Progenitor cell of endocrine pancreas (in vitro differentiated cells): ENCODE measurements at regions not wholly inside any gene's neighbourhood (a gene's known extent, or its start where the extent isn't known, plus 50 kb on each side); places are given as distances from the start of the nearest gene placed in this dataset.
"Not testable (repeated sequence)": the region's sequence is repeated elsewhere in the genome, so short reads cannot be mapped to it uniquely, and the experiment has no call there.

ENCODE experiments used
- DNase-seq: peaks from one replicate; pipeline ENCODE4 v3.0.0; 2021; ENCODE audit warnings: low spot score; ENCODE audit not compliant: unreplicated experiment
- H3K27ac Mint-ChIP-seq: 2 replicates; pipeline ENCODE4 v1.8.0; 2021; ENCODE audit warnings: mild to moderate bottlenecking, moderate library complexity, mixed read lengths
- H3K27me3 Mint-ChIP-seq: 2 replicates; pipeline ENCODE4 v1.8.0; 2021; ENCODE audit warnings: mixed read lengths
- H3K36me3 Mint-ChIP-seq: 2 replicates; pipeline ENCODE4 v1.8.0; 2022; ENCODE audit warnings: mixed read lengths; ENCODE audit not compliant: insufficient read depth
- H3K4me1 Mint-ChIP-seq: 2 replicates; pipeline ENCODE4 v1.8.0; 2021; ENCODE audit warnings: low read depth, mixed read lengths
- H3K4me3 Mint-ChIP-seq: 2 replicates; pipeline ENCODE4 v1.8.0; 2021; ENCODE audit warnings: low read depth, mild to moderate bottlenecking, moderate library complexity, mixed read lengths
- H3K9me3 Mint-ChIP-seq: 2 replicates; pipeline ENCODE4 v1.8.0; 2021; ENCODE audit warnings: low read depth, mixed read lengths
- CTCF ChIP-seq: fragments of 200-600 bp; sonication (generic); IDR thresholded peaks from one replicate; pipeline ENCODE4 v1.5.0; 2021; ENCODE audit warnings: antibody characterized with exemption, mild to moderate bottlenecking; ENCODE audit not compliant: unreplicated experiment

GRCh38 chr17:56000411-56000810 lies 152.9 kb upstream of the ANKFN1 start:
- no peak overlapping the region for H3K27ac Mint-ChIP-seq
- peaks cover 13% of the 10 kb centered on the region for H3K9me3 Mint-ChIP-seq

GRCh38 chr17:56002656-56003055 lies 150.6 kb upstream of the ANKFN1 start:
- not testable (repeated sequence) for H3K4me3 Mint-ChIP-seq, H3K27ac Mint-ChIP-seq, H3K36me3 Mint-ChIP-seq, DNase-seq, H3K27me3 Mint-ChIP-seq, H3K4me1 Mint-ChIP-seq
- H3K9me3 Mint-ChIP-seq = peaks cover 13% of the 10 kb centered on the region

More at GRCh38 chr17:56000411-56000810, 152.9 kb upstream of the ANKFN1 start:
- DNase-seq = no peak
- no peaks in the 10 kb centered on the region for H3K36me3 Mint-ChIP-seq
- no peak overlapping the region for H3K4me3 Mint-ChIP-seq
- H3K27me3 Mint-ChIP-seq = no peaks in the 10 kb centered on the region
- H3K4me1 Mint-ChIP-seq = no peaks in the 10 kb centered on the region
- no peak for TF ChIP-seq CTCF

- H3K27me3 Mint-ChIP-seq = no peaks in the 10 kb centered on the region
- DNase-seq = no peak
- no peak overlapping the region for H3K27ac Mint-ChIP-seq
- H3K36me3 Mint-ChIP-seq = peaks cover 1% of the 10 kb centered on the region
- H3K9me3 Mint-ChIP-seq = peaks cover 3% of the 10 kb centered on the region
- TF ChIP-seq CTCF = no peak
- no peak overlapping the region for H3K4me3 Mint-ChIP-seq
- H3K4me1 Mint-ChIP-seq = peaks cover 6% of the 10 kb centered on the region
Observed at GRCh38 chr17:56009795-56010651, 143.3 kb upstream of the ANKFN1 start.

- peaks cover 6% of the 10 kb centered on the region for H3K4me1 Mint-ChIP-seq
- no peak overlapping the region for H3K4me3 Mint-ChIP-seq
- no peak for TF ChIP-seq CTCF
- H3K27ac Mint-ChIP-seq = no peak overlapping the region
- H3K36me3 Mint-ChIP-seq = peaks cover 1% of the 10 kb centered on the region
- peaks cover 4% of the 10 kb centered on the region for H3K27me3 Mint-ChIP-seq
- no peak for DNase-seq
- peaks cover 3% of the 10 kb centered on the region for H3K9me3 Mint-ChIP-seq
Observed at GRCh38 chr17:56011406-56012131, 141.7 kb upstream of the ANKFN1 start.

- peaks cover 7% of the 10 kb centered on the region for H3K4me1 Mint-ChIP-seq
- no peaks in the 10 kb centered on the region for H3K9me3 Mint-ChIP-seq
- no peak for TF ChIP-seq CTCF
- H3K4me3 Mint-ChIP-seq = no peak overlapping the region
- DNase-seq = no peak
- H3K27me3 Mint-ChIP-seq = peaks cover 10% of the 10 kb centered on the region
- no peaks in the 10 kb centered on the region for H3K36me3 Mint-ChIP-seq
- H3K27ac Mint-ChIP-seq = no peak overlapping the region
Observed at GRCh38 chr17:56018211-56018610, 135.1 kb upstream of the ANKFN1 start.
